ENCODE measurements at regions not wholly inside any gene's neighbourhood (a gene's known extent, or its start where the extent isn't known, plus 50 kb on each side); places are given as distances from the start of the nearest gene placed in this dataset.

GRCh38 chr6:18053555-18054445 is 66.4 kb upstream of the KIF13A start (continued):
- TF ChIP-seq ZBTB40 (IDR thresholded peaks at IDR 0.05) (peak; percentile 61), ZBTB40 (CRISPR knock-in tag; IDR thresholded peaks at IDR 0.05) (no peak), TBL1XR1 (IDR thresholded peaks at IDR 0.05; ENCODE audit: low read length in 2 of 2) (0 out of 4 replicates have a peak, but pooled peaks of 1 of the 2 experiments have one; percentile 2), ARID1B (IDR thresholded peaks at IDR 0.05) (peak; percentile 95), ZFP36 (IDR thresholded peaks at IDR 0.05; ENCODE audit: low read depth, low read length, partially characterized antibody) (no peak), ZNF175 (CRISPR knock-in tag; IDR thresholded peaks at IDR 0.05; ENCODE audit: low read depth) (no peak), DPF2 (IDR thresholded peaks at IDR 0.05) (peak; percentile 91), SPI1 (IDR thresholded peaks at IDR 0.05; ENCODE audit: borderline replicate concordance, low read depth, low read length) (peak; percentile 83), SOX6 (IDR thresholded peaks at IDR 0.05) (peak; percentile 98), ZKSCAN1 (IDR thresholded peaks at IDR 0.05; ENCODE audit: low read depth, low read length) (0 out of 2 replicates have a peak, but pooled peaks have one; percentile 31), CREM (IDR thresholded peaks at IDR 0.05; ENCODE audit: low read depth) (peak; percentile 47; the same call in 1 of the 2 replicates), U2AF1 (optimal IDR thresholded peaks at IDR 0.05; ENCODE audit: low read depth, low read length) (no peak), SMARCE1 (IDR thresholded peaks at IDR 0.05) (peak; percentile 88), TBP (optimal IDR thresholded peaks at IDR 0.05; ENCODE audit: low read depth, low read length) (peak; percentile 14), ZNF766 (CRISPR knock-in tag; conservative IDR thresholded peaks at IDR 0.05) (peak; percentile 83; the same call in 1 of the 2 replicates)
- TF ChIP-seq, protein P1, sequence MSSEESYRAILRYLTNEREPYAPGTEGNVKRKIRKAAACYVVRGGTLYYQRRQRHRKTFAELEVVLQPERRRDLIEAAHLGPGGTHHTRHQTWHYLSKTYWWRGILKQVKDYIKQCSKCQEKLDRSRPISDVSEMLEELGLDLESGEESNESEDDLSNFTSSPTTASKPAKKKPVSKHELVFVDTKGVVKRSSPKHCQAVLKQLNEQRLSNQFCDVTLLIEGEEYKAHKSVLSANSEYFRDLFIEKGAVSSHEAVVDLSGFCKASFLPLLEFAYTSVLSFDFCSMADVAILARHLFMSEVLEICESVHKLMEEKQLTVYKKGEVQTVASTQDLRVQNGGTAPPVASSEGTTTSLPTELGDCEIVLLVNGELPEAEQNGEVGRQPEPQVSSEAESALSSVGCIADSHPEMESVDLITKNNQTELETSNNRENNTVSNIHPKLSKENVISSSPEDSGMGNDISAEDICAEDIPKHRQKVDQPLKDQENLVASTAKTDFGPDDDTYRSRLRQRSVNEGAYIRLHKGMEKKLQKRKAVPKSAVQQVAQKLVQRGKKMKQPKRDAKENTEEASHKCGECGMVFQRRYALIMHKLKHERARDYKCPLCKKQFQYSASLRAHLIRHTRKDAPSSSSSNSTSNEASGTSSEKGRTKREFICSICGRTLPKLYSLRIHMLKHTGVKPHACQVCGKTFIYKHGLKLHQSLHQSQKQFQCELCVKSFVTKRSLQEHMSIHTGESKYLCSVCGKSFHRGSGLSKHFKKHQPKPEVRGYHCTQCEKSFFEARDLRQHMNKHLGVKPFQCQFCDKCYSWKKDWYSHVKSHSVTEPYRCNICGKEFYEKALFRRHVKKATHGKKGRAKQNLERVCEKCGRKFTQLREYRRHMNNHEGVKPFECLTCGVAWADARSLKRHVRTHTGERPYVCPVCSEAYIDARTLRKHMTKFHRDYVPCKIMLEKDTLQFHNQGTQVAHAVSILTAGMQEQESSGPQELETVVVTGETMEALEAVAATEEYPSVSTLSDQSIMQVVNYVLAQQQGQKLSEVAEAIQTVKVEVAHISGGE (CRISPR knock-in tag; IDR thresholded peaks at IDR 0.05) = peak in 1 of 3 experiments; percentile 52; a peak in 2 of 6 replicates
